ENCODE measurements at regions not wholly inside any gene's neighbourhood (a gene's known extent, or its start where the extent isn't known, plus 50 kb on each side); places are given as distances from the start of the nearest gene placed in this dataset.

- no peak for TF ChIP-seq CTCF (IDR thresholded peaks at IDR 0.05; ENCODE audit: low read depth, low read length)
- no peak for TF ChIP-seq EZH2phosphoT487 (IDR thresholded peaks at IDR 0.05; ENCODE audit: low read depth)
Measured at GRCh38 chr3:197426121-197426566, 127.7 kb upstream of the DLG1 start.
